DOHH2 (cell line): ENCODE measurements at regions not wholly inside any gene's neighbourhood (a gene's known extent, or its start where the extent isn't known, plus 50 kb on each side); places are given as distances from the start of the nearest gene placed in this dataset.

ENCODE experiments used
- EZH2phosphoT487 ChIP-seq: fragments of 200-600 bp; sonication (generic); IDR thresholded peaks from 2 replicates; pipeline ENCODE4 v1.6.1; 2017; ENCODE audit warnings: borderline replicate concordance, mild to moderate bottlenecking, antibody characterized with exemption, low read length, moderate library complexity, mixed read lengths
- TF ChIP-seq, protein P1 (sequence below): fragments of 200-600 bp; sonication (generic); IDR thresholded peaks from one replicate; pipeline ENCODE4 v1.5.1; 2014; ENCODE audit warnings: antibody characterized with exemption, mild to moderate bottlenecking, low read depth, low read length; ENCODE audit not compliant: poor library complexity, severe bottlenecking

DNA sequence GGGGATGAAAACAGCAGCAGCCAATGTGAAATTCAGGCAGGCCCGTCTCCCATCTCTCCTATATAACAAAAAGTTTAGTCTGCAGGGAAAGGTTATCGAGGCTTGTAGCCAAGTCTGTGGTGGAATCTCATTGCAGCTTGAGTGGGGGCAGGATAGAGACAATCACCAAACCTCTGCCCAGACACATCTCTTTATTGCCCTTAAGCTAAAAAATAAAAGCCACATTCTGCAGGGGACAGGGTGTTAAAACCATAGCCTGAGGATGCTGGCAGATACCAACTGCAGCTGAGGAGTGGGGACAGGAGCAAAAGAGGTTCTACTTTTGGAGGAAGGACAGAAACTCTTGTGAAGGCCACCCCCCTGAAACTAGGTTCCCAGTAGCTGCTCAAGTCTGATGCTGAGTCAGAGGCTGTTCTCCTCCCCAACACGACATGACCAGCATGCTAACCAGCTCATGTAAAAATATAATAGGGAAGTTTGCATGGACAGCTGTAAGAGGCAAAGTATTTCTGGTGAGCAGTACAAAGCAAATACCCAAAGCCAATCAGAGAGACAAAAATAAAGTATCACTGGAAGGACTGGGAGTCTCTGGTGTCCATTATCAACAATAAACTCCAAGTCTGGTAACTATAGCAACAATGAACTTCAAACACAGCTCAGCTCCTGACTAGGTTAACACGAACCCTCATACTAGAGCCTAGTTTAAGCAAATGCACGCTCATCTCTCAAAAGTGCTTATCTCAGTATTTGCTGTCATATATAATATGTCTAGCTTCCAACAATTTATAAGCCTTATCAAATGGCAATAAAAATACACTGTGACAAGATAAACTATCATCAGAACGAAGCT is 362.2 kb upstream of the SLCO3A1 start:
- TF ChIP-seq, protein P1, sequence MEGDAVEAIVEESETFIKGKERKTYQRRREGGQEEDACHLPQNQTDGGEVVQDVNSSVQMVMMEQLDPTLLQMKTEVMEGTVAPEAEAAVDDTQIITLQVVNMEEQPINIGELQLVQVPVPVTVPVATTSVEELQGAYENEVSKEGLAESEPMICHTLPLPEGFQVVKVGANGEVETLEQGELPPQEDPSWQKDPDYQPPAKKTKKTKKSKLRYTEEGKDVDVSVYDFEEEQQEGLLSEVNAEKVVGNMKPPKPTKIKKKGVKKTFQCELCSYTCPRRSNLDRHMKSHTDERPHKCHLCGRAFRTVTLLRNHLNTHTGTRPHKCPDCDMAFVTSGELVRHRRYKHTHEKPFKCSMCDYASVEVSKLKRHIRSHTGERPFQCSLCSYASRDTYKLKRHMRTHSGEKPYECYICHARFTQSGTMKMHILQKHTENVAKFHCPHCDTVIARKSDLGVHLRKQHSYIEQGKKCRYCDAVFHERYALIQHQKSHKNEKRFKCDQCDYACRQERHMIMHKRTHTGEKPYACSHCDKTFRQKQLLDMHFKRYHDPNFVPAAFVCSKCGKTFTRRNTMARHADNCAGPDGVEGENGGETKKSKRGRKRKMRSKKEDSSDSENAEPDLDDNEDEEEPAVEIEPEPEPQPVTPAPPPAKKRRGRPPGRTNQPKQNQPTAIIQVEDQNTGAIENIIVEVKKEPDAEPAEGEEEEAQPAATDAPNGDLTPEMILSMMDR, result no peak
- TF ChIP-seq EZH2phosphoT487, result no peak
